Stimulated activated CD8-positive, alpha-beta memory T cell treated with anti-CD3 and anti-CD28 coated beads, Interleukin-15, amount 100 ng/mL, for 4 hours (primary cell): ENCODE measurements at regions not wholly inside any gene's neighbourhood (a gene's known extent, or its start where the extent isn't known, plus 50 kb on each side); places are given as distances from the start of the nearest gene placed in this dataset.
"Not testable (repeated sequence)": the region's sequence is repeated elsewhere in the genome, so short reads cannot be mapped to it uniquely, and the experiment has no call there.

Source experiments
- DNase-seq, 2 donors: peaks; one replicate each; pipeline ENCODE4 v3.0.0-alpha.2; 2020; ENCODE audit warnings: low read depth in 2 of 2

DNA sequence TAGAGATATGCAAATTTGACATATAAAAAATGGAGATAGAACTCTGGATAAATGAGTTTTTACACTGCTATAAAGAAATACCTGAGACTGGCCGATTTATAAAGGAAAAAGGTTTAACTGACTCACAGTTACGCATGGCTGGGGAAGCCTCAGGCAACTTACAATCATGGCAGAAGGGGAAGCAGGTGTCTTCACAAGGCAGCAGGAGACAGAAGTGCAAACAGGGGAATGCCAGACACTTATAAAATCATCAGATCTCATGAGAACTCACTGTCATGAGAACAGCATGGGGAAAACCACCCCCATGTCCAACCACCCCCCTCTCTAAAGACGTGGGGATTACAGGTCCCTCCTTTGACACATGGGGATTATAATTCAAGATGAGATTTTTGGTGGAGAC is 1540.2 kb upstream of the SLC39A10 start:
- no peak for DNase-seq

DNA sequence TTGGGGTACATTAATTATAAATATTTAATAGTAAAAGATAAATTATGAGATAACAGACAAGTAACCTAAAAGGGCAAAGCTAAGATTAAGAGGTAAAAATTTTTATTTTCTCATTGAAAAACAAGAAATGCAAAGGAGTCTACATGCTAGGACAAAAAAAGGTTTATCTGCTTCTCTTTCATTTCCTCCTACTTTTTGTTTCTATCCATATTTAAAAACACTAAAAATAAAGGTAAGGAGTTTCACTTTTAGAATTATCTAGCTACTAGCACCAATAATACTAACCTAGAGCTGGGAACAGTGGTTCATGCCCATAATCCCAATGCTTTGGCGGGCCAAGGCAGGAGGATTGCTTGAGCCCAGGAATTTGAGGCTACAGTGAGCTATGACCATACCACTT is 1551.7 kb upstream of the SLC39A10 start:
- DNase-seq: no peak

DNA sequence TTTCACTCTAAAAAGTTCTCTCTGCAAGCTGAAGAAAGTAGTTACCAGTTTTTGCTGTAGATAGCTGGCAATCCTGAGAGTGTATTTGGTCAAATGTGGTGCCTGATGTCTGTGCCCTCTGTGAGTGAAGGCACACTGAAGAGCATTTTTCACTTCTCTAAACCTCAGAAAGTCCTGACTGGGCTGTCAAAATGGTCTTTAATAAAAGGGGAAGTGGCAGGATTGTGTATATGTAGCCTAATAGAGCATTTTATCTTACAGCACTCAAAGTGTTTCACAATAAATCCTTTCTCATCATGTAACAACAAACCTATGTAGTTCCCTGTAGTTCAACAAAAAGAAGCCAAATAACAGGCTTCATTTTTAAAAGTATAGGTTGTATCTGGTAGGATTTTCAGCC is 1552.3 kb upstream of the SLC39A10 start:
- DNase-seq: no peak

GRCh38 chr2:194103941-194104659 is 1552.9 kb upstream of the SLC39A10 start:
- no peak for DNase-seq

DNA sequence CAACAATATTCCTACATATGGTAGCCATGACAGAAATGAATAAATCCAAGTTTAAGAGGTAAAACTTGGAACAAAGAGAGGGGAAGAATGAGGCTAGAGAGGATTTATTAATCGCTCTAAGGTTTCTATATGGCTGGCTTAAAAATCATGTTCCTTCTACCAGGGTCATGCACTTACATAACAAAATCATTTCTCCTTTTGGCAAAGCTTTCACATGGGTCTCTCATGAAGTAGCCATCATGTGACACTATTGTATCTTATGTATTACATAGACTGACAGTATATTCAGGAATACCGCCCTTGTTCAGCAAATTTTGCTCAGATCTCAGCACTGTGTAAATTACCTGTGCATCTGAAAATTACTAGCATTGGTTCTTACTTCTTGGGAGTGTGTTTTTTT is 1554.5 kb upstream of the SLC39A10 start:
- DNase-seq: no peak

DNA sequence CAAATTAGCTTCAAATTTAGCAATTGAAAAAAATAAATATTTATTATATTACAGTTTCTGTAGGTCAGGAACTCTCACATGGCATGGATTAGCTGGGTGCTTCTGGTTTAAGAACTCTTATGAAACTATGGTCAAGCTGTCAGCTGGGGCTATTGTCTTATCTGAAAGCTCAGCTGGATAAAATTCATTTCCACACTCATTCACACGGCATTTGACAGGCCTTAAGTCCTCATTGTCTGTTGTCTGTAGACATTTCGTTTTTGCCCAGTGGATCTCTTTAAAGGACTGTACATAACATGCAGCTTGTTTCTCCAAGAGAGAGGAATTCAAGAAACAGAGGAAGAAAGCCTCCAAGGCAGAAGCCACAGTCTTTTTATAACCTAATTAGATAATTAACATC is 1556.8 kb upstream of the SLC39A10 start:
- no peak for DNase-seq

DNA sequence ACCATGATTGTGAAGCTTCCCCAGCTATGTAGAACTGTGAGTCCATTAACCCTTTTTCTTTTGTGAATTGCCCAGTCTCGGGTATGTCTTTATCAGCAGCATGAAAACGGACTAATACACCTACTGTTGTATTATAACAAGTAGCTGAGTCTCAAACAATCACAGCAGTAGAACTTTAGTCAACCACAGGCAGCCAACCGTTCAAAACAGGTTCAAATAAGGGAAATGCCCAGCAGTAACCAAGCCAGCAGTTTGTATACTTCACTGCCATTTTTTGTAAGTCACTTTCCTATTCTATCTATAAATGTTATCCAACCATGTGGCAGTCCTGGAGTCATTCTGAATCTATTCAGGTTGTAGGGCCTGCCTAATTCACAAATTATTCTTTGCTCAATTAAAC is 1560.6 kb upstream of the SLC39A10 start:
- no peak for DNase-seq

- DNase-seq: no peak
Measured at GRCh38 chr2:194095359-194095758, 1561.7 kb upstream of the SLC39A10 start.

GRCh38 chr2:194090251-194090905 is 1566.6 kb upstream of the SLC39A10 start:
- no peak for DNase-seq

GRCh38 chr2:194087089-194087958 is 1569.7 kb upstream of the SLC39A10 start:
- no peak for DNase-seq

DNA sequence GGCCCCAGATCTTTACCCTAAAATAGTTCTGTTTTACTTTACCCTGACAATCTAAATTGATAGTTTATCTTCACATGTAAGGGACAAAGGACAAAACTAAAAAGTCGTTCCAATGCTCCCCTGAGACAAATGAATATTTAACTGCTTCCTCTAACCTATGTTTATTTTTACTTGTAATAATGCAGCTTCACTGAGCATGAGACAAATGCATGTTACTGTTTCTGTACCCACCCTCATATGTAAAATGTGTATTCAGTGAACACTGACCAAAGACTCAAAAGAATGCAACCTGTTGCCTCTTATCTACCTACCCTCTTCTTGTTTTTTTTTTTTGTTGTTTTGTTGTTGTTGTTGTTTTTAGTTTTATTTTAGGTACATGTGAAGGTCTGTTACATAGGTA is 1570.9 kb upstream of the SLC39A10 start:
- DNase-seq: no peak

DNA sequence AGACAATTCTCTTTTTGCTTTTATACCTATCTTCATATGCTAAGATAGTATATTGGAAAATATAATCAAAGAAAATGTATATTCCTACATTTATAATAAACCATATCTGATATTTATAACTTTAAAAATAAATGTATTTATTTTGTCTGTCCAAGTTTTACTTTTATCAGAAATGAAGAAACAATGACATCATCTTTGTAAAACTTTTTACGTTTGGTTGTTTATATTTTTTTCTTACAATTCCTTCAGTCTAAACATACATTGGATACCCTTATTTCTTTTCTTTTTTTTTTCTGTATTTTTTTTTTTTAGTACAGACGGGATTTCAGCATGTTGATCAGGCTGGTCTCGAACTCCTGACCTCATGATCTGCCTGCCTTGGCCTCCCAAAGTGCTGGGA is 1577.0 kb upstream of the SLC39A10 start:
- DNase-seq: no peak

DNA sequence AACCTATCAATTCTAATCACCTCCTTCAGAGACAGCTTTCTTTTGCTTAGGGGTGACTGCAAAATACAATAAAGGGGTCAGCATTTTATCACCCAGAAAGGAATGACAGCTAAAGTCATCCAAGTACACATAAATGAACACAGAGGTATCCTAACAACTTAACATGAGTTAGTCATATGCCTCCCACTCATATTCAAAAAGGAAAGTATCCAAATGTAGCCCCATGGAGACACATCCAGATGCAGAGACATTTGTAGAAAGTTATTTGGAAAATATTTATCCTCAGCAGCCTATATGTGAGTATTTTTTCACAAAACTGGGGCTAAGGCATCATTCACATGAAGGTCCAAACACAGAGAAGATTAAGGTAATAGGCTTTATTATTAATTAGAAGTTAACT is 1579.7 kb upstream of the SLC39A10 start:
- DNase-seq: no peak

DNA sequence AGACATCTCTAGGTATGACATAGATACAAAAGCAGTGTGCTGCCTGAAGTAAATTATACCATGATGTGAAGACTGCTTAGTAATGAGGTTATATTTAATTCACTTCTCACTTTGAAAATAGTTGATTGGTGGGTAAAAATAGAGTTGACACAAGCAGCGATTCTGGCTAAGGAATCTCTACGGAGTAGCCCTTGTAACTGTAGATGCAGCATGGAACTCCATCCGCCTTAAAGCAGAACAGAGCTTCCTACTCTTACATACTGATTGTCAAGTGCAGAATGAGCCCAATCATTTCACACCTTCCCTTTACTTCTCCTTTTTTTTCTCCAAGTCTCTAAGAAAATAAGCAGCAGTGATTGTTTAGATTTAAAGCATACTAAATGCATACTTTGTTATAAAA is 1594.6 kb upstream of the SLC39A10 start:
- no peak for DNase-seq

DNA sequence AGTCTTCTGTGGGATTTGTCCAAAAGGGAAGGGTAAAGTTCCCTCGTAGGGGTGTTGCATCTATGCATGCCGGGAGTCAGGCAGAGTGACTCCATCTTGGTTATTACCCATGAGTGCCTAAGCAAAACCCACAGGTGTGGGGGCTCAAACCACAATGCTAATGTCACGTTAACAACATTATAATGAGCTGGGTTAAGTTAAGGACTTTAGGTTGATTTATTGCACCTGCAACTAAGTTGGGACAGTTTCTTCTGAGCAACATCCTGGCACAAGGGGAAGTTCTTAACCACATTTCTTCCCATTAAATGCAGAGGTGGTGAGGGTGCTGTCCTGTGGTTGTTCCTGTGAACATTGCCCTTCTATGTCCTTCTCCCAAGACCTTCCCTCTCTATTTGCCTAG is 1596.8 kb upstream of the SLC39A10 start:
- no peak for DNase-seq

DNA sequence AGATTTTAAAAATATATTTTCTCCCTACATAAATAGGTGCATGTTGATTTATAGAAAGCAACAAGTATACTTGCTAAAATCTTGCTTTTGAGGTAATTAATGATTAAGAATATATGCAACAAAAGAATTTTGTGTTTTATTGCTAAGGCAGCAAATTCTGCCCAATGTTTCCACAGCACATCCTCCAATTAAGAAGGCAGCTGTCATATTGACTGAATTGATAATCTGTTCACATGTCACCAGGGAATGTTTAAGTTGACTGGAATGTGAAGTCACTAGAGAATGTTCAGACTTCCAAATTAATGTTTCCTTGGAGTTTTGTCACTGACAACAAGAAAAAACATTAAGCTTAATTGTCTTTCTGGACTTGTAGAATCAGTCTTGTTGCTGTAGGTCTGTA is 1602.7 kb upstream of the SLC39A10 start:
- DNase-seq: no peak

DNA sequence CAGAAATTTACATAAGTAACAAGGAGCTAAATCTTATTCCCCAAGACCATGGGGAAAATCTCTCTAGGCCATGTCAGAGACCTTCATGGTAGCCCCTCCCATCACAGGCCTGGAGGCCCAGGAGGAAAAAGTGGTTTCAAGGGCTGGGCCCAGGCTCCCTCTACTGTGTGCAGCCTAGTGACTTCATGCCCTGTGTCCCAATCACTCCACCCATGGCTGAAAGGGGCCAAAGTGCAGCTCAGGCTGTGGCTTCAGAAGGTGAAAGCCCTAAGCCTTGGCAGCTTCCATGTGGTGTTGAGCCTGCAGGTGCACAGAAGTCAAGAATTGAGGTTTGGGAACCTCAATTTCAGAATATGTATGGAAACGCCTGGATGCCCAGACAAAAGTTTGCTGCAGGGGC is 1612.7 kb upstream of the SLC39A10 start:
- DNase-seq: no peak

- DNase-seq: not testable (repeated sequence)
Measured at GRCh38 chr2:194021130-194021529, 1635.9 kb upstream of the SLC39A10 start.

DNA sequence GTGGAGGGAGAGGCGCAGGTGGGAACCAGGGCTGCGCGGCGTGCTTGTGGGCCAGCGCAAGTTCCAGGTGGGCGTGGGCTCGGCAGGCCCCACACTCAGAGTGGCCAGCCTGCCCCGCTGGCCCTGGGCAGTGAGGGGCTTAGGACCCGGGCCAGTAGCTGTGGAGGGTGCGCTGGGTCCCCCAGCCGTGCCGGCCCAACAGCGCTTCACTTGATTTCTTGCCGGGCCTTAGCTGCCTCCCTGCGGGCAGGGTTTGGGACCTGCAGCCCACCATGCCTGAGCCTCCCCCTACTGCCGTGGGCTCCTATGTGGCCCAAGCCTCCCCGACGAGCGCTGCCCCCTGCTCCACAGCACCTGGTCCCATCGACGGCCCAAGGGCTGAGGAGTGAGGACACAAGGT is 1636.9 kb upstream of the SLC39A10 start:
- DNase-seq: no peak

DNA sequence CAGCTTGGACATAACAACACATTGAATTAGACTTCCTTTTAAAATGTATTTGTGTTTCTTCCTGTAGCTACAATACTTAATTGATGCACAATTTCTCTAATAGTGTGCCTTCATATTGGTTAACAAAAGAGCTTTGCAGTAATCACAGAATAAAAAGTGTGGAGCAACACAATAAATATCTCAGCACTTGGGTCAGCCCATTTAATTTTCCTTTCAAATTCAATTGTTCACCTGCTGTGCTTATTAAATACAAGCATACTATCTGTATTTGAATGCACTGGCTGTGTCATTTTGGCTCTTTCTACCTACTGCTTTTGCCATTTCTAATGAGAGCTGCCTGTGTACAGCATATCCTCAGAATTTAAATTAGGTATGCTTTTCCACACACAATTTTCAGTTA is 1641.3 kb upstream of the SLC39A10 start:
- no peak for DNase-seq

DNA sequence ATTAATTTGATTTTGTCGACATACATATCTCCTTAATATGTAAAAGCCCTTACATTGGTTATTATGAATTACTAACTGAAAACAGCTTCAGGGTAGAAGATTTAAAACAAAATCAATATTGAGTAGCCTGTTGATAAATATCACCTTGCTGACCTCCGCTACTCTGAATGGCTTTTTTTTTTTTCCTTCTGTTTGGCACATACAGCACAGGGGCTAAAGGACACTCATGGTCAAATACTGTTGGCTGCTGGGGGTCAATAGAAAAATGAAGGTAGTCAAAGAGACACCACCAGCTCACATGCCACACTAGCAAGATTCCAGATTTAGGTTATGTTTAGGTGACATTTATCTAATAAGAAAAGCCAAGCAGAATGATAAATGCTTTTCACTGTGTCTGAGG is 1642.4 kb upstream of the SLC39A10 start:
- no peak for DNase-seq

DNA sequence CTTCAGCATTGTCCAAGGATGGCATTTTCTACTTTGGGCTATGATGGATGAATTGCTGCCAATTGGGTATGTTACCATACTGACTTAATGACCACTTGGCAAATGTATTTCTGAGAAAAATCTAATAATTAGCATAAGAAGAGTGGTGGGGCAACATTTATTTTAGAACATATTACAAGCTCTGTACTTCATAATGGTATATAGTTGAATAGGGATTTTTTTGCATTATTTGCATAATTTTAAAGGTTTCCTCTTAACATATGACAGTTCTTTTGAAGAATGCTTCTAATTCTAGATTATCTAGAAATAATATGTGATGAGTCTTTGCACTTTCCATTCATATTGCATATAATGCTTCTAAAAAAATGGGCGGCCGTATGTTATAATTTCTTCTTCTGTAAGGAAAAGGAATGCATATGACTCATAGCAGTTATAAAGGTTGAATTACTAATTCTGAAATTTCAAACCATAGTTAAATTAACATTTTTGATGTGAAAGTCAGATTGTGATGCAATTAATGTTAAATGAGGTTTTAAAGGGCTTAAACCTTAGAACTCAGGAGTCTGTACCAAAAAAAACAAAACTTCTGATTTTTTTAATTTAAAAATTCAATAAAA is 1652.3 kb upstream of the SLC39A10 start:
- DNase-seq: no peak
